ENCODE measurements at regions not wholly inside any gene's neighbourhood (a gene's known extent, or its start where the extent isn't known, plus 50 kb on each side); places are given as distances from the start of the nearest gene placed in this dataset.
"Not testable (repeated sequence)": the region's sequence is repeated elsewhere in the genome, so short reads cannot be mapped to it uniquely, and the experiment has no call there.

- TF ChIP-seq, protein P1, sequence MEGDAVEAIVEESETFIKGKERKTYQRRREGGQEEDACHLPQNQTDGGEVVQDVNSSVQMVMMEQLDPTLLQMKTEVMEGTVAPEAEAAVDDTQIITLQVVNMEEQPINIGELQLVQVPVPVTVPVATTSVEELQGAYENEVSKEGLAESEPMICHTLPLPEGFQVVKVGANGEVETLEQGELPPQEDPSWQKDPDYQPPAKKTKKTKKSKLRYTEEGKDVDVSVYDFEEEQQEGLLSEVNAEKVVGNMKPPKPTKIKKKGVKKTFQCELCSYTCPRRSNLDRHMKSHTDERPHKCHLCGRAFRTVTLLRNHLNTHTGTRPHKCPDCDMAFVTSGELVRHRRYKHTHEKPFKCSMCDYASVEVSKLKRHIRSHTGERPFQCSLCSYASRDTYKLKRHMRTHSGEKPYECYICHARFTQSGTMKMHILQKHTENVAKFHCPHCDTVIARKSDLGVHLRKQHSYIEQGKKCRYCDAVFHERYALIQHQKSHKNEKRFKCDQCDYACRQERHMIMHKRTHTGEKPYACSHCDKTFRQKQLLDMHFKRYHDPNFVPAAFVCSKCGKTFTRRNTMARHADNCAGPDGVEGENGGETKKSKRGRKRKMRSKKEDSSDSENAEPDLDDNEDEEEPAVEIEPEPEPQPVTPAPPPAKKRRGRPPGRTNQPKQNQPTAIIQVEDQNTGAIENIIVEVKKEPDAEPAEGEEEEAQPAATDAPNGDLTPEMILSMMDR (IDR thresholded peaks at IDR 0.05; ENCODE audit: poor library complexity, severe bottlenecking) = no peak
- H3K27ac ChIP-seq (ENCODE audit: poor library complexity, severe bottlenecking) = no peak overlapping the region
- H3K4me1 ChIP-seq (ENCODE audit: insufficient read depth, poor library complexity, severe bottlenecking) = no peaks in the 10 kb centered on the region
- no peaks in the 10 kb centered on the region for H3K9me3 ChIP-seq (ENCODE audit: severe bottlenecking)
- no peak overlapping the region for H3K4me3 ChIP-seq (ENCODE audit: severe bottlenecking)
- ATAC-seq (ENCODE audit: low read depth) = no peak
- no peak for DNase-seq (ENCODE audit: low spot score)
- H3K27me3 ChIP-seq (ENCODE audit: insufficient read depth, poor library complexity, severe bottlenecking) = no peaks in the 10 kb centered on the region
- H3K36me3 ChIP-seq (ENCODE audit: low read depth) = peaks cover 20% of the 10 kb centered on the region
These were observed 72.0 kb downstream of the VPREB1 start for GRCh38 chr22:22316589-22316988.

- H3K27ac ChIP-seq (ENCODE audit: poor library complexity, severe bottlenecking) = no peak overlapping the region
- no peak for DNase-seq (ENCODE audit: low spot score)
- TF ChIP-seq, protein P1 (IDR thresholded peaks at IDR 0.05; ENCODE audit: poor library complexity, severe bottlenecking) = no peak
- H3K4me3 ChIP-seq (ENCODE audit: severe bottlenecking) = no peak overlapping the region
- H3K27me3 ChIP-seq (ENCODE audit: insufficient read depth, poor library complexity, severe bottlenecking) = no peaks in the 10 kb centered on the region
- no peaks in the 10 kb centered on the region for H3K9me3 ChIP-seq (ENCODE audit: severe bottlenecking)
- H3K36me3 ChIP-seq (ENCODE audit: low read depth) = peaks cover 20% of the 10 kb centered on the region
- no peak for ATAC-seq (ENCODE audit: low read depth)
- no peaks in the 10 kb centered on the region for H3K4me1 ChIP-seq (ENCODE audit: insufficient read depth, poor library complexity, severe bottlenecking)
These were observed 74.3 kb downstream of the VPREB1 start for GRCh38 chr22:22318723-22319465.

DNA sequence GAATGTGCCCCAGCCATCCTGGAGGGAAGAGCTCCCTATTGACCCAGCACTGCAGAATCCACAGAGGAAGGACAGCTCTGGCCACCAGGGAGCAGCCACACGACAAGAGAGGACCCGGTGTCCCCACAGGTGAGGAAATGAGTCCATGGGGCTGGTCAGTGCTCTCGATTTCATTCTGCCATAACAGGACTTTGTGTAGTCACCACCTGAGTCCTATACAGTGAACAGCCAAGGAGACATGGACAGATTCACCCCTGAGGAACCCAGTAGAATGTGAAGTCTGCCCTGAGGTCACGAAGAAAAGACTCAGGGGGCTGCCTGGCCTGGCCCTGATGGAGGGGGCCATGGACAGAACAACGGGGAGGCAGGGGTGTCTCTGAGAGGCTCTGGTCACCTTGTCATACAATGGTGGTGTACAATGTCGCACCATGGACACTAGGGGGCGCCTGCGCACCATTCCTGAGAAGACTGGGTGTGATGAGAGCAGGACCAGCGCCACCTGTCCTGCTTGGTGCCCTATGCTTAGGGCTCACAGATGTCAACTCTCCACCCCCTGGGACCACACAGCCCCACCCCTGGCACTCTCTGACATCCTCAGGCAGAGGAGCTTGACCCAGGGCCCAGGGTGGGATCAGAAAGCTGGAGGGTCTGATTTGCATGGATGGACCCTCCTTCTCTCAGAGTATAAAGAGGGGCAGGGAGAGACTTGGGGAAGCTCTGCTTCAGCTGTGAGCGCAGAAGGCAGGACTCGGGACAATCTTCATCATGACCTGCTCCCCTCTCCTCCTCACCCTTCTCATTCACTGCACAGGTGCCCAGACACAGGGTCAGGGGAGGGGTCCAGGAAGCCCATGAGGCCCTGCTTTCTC lies 77.4 kb downstream of the VPREB1 start:
- not testable (repeated sequence) for H3K4me1 ChIP-seq (ENCODE audit: insufficient read depth, poor library complexity, severe bottlenecking); H3K27ac ChIP-seq (ENCODE audit: poor library complexity, severe bottlenecking); H3K27me3 ChIP-seq (ENCODE audit: insufficient read depth, poor library complexity, severe bottlenecking); H3K36me3 ChIP-seq (ENCODE audit: low read depth); H3K9me3 ChIP-seq (ENCODE audit: severe bottlenecking); DNase-seq (ENCODE audit: low spot score); H3K4me3 ChIP-seq (ENCODE audit: severe bottlenecking)
- ATAC-seq (ENCODE audit: low read depth) = peak; percentile 85
- TF ChIP-seq, protein P1 (IDR thresholded peaks at IDR 0.05; ENCODE audit: poor library complexity, severe bottlenecking) = peak; percentile 81

DNA sequence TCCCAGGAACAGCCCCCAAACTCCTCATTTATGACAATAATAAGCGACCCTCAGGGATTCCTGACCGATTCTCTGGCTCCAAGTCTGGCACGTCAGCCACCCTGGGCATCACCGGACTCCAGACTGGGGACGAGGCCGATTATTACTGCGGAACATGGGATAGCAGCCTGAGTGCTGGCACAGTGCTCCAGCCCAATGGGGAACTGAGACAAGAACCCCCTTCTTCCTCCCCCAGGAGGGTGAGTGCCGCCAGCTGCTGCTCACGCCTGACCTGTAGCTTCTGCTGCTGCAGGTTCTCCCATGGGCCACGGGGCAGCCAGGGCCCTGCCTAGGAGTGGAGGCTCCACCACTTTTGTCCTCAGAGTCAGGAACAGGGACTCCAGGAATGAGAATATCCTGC lies 78.2 kb downstream of the VPREB1 start:
- Histone ChIP-seq H3K27ac (ENCODE audit: poor library complexity, severe bottlenecking) (no peak overlapping the region), H3K4me1 (ENCODE audit: insufficient read depth, poor library complexity, severe bottlenecking) (no peaks in the 10 kb centered on the region), H3K36me3 (ENCODE audit: low read depth) (peaks cover 8% of the 10 kb centered on the region), H3K4me3 (ENCODE audit: severe bottlenecking) (no peak overlapping the region), H3K27me3 (ENCODE audit: insufficient read depth, poor library complexity, severe bottlenecking) (no peaks in the 10 kb centered on the region), H3K9me3 (ENCODE audit: severe bottlenecking) (no peaks in the 10 kb centered on the region)
- TF ChIP-seq, protein P1 (IDR thresholded peaks at IDR 0.05; ENCODE audit: poor library complexity, severe bottlenecking) = no peak
- DNase-seq (ENCODE audit: low spot score) (no peak), ATAC-seq (ENCODE audit: low read depth) (no peak)

All from RWPE2 (cell line).